OCI-LY7 (cell line): ENCODE measurements at regions not wholly inside any gene's neighbourhood (a gene's known extent, or its start where the extent isn't known, plus 50 kb on each side); places are given as distances from the start of the nearest gene placed in this dataset.

Experiments used
- BruUV-seq: library from RNA; stranded (reverse); fragments of 400-500 nt; replicated peaks from 2 replicates; lab custom pipeline; 2021; lab: Mats Ljungman, UMichigan
- CTCF ChIA-PET: fragments of 300-600 bp; sonication (Branson Sonifier 250); formaldehyde crosslinking; loops from one replicate; lab custom pipeline; 2022; ENCODE audit warnings: antibody characterized with exemption; ENCODE audit not compliant: unreplicated experiment; lab: Charles Lee
- POLR2A ChIA-PET: fragments of 300-600 bp; sonication (Branson Sonifier 250); formaldehyde crosslinking; loops from one replicate; lab custom pipeline; 2022; ENCODE audit warnings: antibody characterized with exemption; lab: Charles Lee
- DNase-seq: peaks from one replicate; pipeline ENCODE4 v3.0.0-alpha.2; 2015; ENCODE audit warnings: low spot score
- H2AFZ ChIP-seq: fragments of 200-600 bp; sonication (generic), shearing (Covaris generic); 2 replicates; pipeline ENCODE4 v1.6.1; 2014; ENCODE audit warnings: mild to moderate bottlenecking, antibody characterized with exemption, low read length, moderate library complexity
- H3K27ac ChIP-seq: fragments of 200-600 bp; sonication (generic); 2 replicates; pipeline ENCODE4 v1.5.1; 2014; ENCODE audit warnings: mixed run types, low read depth, mild to moderate bottlenecking, moderate library complexity, low read length, inconsistent platforms; ENCODE audit not compliant: poor library complexity, severe bottlenecking
- H3K36me3 ChIP-seq: fragments of 200-600 bp; sonication (generic); 2 replicates; pipeline ENCODE4 v1.6.1; 2014; ENCODE audit warnings: mild to moderate bottlenecking, antibody characterized with exemption, low read length, moderate library complexity, mixed read lengths; ENCODE audit not compliant: insufficient read depth
- H3K4me1 ChIP-seq: fragments of 200-600 bp; sonication (generic); 2 replicates; pipeline ENCODE4 v1.5.1; 2014; ENCODE audit warnings: mild to moderate bottlenecking, low read length; ENCODE audit not compliant: insufficient read depth, poor library complexity, severe bottlenecking
- H3K4me2 ChIP-seq: fragments of 200-600 bp; sonication (generic); 2 replicates; pipeline ENCODE4 v1.6.1; 2014; ENCODE audit warnings: mild to moderate bottlenecking, low read length
- H3K4me3 ChIP-seq: fragments of 200-600 bp; sonication (generic); 2 replicates; pipeline ENCODE4 v1.5.1; 2014; ENCODE audit warnings: mild to moderate bottlenecking, low read depth, low read length; ENCODE audit not compliant: poor library complexity, severe bottlenecking
- H3K79me2 ChIP-seq: fragments of 200-600 bp; sonication (generic); 2 replicates; pipeline ENCODE4 v1.6.1; 2016; ENCODE audit warnings: low read depth, mild to moderate bottlenecking, low read length, moderate library complexity, mixed read lengths; ENCODE audit not compliant: insufficient read depth
- H3K9me2 ChIP-seq: fragments of 200-600 bp; sonication (generic); 2 replicates; pipeline ENCODE4 v1.6.1; 2016; ENCODE audit warnings: mild to moderate bottlenecking, low read length, mixed read lengths; ENCODE audit not compliant: insufficient read depth
- H3K9me3 ChIP-seq: fragments of 200-600 bp; sonication (generic); 2 replicates; pipeline ENCODE4 v1.6.1; 2014; ENCODE audit warnings: mild to moderate bottlenecking, mixed run types, low read length, mixed read lengths
- H4K20me1 ChIP-seq: fragments of 200-600 bp; sonication (generic); 2 replicates; pipeline ENCODE4 v1.6.1; 2014; ENCODE audit warnings: mild to moderate bottlenecking, antibody characterized with exemption, low read length, moderate library complexity, mixed read lengths; ENCODE audit not compliant: insufficient read depth
- CTCF ChIP-seq: fragments of 200-600 bp; sonication (generic); conservative IDR thresholded peaks from 2 replicates; pipeline ENCODE4 v1.5.1; 2014; ENCODE audit warnings: mild to moderate bottlenecking, antibody characterized with exemption, low read length, moderate library complexity, mixed read lengths
- EZH2phosphoT487 ChIP-seq: fragments of 200-600 bp; sonication (generic); IDR thresholded peaks from 2 replicates; pipeline ENCODE4 v1.6.1; 2018; ENCODE audit warnings: low read depth, borderline replicate concordance, mild to moderate bottlenecking, mixed run types, antibody characterized with exemption, low read length, moderate library complexity, mixed read lengths
- intact Hi-C: fragments of 100-400 bp; cut with micrococcal nuclease; formaldehyde crosslinking; loops from one replicate; pipeline ENCODE4 v1.10.0; 2022; ENCODE audit not compliant: unreplicated experiment

GRCh38 chr9:79489261-79490000 lies 82.3 kb upstream of the TLE4 start:
- intact Hi-C loops, result no loop called here
- no peak overlapping the region for H3K4me2 ChIP-seq
- no peaks in the 10 kb centered on the region for H4K20me1 ChIP-seq
- BruUV-seq, result no TSS peak
- ChIA-PET POLR2A (no interaction called here), CTCF (no interaction called here)
- H3K27ac ChIP-seq, result no peak overlapping the region
- no peak overlapping the region for H2AFZ ChIP-seq
- no peaks in the 10 kb centered on the region for H3K79me2 ChIP-seq
- H3K9me2 ChIP-seq, result no peaks in the 10 kb centered on the region
- H3K4me3 ChIP-seq, result no peak overlapping the region
- no peak for TF ChIP-seq EZH2phosphoT487
- TF ChIP-seq CTCF, result no peak
- no peak for DNase-seq
- no peaks in the 10 kb centered on the region for H3K36me3 ChIP-seq
- no peaks in the 10 kb centered on the region for H3K9me3 ChIP-seq
- no peaks in the 10 kb centered on the region for H3K4me1 ChIP-seq

- DNase-seq, result no peak
- no peaks in the 10 kb centered on the region for H3K79me2 ChIP-seq
- no peaks in the 10 kb centered on the region for H3K9me3 ChIP-seq
- H3K36me3 ChIP-seq, result no peaks in the 10 kb centered on the region
- no peaks in the 10 kb centered on the region for H3K9me2 ChIP-seq
- ChIA-PET POLR2A (interaction anchor here (0.9 kb wide), 1 partner anchor 10 kb away, joined by 3 read pairs; no protein-coding TSS in a partner anchor), CTCF (interaction anchor here (0.8 kb wide), 1 partner anchor 21 kb away, joined by 3 read pairs; no protein-coding TSS in a partner anchor)
- H3K27ac ChIP-seq, result no peak overlapping the region
- intact Hi-C loops, result no loop called here
- TF ChIP-seq EZH2phosphoT487, result no peak
- no peak for TF ChIP-seq CTCF
- BruUV-seq, result no TSS peak
- no peaks in the 10 kb centered on the region for H3K4me1 ChIP-seq
- H4K20me1 ChIP-seq, result no peaks in the 10 kb centered on the region
- H3K4me2 ChIP-seq, result no peak overlapping the region
- no peak overlapping the region for H2AFZ ChIP-seq
- no peak overlapping the region for H3K4me3 ChIP-seq
Measured at GRCh38 chr9:79490657-79491248, 81.0 kb upstream of the TLE4 start.
